HG03571 (cell line): ENCODE measurements at regions not wholly inside any gene's neighbourhood (a gene's known extent, or its start where the extent isn't known, plus 50 kb on each side); places are given as distances from the start of the nearest gene placed in this dataset.

Experiments
- ATAC-seq: cut with Tn5 transposase; IDR thresholded peaks from one replicate; pipeline ENCODE4 v1.9.1; 2021; ENCODE audit not compliant: unreplicated experiment

DNA sequence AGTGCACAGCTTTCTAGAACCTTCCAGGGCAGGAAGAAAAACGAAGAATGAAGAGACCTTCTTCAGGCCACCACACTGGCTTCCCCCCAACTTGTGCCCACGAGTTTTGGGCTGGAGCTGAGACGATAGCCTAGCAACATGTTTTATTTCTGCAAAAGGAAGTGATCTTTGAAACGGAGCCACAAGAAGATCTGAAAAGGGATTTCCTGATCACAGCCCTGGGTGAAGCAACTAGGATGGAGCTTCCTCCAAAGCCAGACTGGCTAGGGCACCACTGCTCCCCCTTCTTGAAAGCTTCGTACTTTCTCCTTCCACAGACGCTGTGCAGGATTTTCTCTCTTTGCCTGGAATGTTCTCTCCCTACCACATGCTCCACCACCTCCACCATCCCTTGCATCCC is 418.3 kb downstream of the MED13L start:
- no peak for ATAC-seq

DNA sequence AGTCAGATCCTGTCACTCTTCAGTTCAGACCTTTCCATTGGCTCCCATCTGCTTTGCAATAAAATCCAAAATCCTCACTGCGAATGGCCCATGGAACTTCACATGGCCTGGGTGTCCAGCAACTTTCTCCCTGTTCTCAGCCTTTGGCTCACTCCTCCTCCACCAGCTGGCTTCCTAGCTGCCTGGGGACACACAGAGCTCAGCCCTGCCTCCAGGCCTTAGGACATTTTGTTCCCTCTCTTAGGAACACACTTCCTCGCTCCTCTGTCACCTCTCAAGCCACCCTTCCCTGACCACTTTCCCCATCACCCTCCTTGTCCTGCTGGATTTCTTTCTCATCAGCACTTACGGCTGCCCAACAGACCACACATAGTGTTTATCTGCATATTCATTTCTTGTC is 419.6 kb downstream of the MED13L start:
- ATAC-seq = no peak

DNA sequence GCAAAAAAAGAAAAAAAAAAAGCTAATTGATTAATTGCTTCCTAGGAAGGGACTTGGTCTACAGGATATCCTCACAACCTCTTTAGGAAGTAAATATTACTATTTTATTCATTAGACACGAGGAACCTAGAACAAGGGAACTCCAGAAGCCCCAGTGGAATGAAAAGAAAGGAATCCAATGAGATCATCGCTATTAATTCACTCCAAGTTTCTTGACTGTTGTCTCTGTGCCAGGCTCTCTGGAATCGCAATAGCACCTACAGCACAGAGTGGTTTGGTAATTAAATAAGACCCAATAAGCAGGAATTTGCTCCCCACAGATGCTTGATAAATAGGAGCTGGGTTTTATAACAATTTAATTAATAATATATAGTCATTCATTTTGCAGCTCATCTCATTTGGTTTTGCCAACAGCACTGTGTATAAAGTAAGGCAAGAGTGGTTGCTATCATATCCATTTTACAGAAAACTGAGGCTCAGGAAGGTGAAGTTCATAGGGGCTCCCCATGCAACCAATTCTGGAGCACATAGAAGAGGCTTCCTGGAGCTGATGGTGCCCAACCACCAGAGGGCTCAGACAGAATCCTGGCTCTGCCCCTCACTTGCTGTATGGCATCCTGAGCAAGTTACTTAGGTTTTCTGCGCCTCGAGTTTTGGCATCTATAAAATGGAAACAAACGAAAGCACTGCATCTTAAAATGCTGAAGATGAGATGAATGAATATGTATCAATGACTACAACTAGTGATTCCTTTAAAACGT is 420.2 kb downstream of the MED13L start:
- no peak for ATAC-seq

DNA sequence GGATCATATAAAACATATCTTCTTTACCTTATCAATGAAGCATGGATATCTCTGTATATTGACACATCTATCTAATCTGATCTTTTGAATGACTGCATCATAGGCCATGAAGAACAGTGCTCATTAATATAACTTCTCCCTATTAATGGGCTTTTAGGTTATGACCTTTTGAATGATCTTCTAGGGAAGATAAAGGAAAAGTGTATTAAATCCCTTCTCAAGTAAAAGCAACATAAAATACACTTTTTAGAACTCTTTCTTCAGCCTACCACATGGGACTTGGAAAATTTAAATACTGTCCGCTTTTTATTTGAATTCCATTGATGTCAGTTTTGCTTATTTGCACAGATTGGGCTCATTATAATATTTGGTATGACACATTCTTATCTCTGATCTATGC is 425.4 kb downstream of the MED13L start:
- ATAC-seq = no peak

DNA sequence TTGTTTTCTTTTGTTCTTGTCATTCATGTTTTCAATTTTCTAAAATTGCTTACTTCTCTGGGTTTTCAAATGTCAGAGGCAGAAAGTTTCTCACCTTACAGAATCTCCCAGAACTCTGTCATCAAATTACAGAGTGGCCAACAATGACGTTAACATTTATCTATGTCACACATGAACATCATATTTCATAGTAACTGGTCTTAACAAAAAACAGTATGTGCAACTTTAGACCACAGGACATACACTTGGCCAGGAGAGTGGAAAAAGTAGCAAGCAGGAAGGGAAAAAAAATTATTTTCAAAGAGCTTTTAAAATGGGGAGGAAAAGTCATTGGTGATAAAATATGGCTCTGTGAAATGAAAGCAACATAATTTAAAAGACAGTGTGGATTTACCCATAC is 426.5 kb downstream of the MED13L start:
- ATAC-seq = no peak

DNA sequence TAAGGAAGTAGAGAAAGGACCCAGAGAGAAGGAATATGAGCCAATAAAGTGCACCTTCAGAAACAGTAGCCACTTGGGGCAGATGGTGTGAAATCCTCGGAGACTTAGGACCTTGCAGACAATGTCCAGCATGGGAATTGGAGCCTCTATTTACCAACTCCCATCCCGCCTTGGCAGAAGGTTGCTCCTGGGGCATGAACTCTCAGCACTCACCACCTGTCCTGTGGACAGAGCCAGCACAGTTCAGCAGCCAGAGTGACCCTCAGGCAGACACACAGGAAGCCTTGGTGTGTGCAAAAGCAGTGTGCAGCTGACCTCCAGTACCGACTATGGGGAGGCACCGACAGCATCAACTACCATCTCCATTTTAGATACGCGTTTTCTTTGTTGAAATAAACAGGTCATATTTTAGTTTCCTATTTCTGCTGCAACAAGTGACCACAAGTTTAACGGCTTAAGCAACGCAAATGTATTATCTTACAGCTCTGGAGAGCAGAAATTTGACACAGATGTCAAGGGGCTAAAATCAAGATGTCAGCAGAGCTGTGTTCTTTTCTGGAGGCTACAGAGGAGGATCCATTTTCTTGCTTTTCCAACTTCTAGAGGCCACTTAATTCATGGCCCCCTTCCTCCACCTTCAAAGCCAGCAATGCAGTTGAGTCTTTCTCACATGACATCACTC is 428.1 kb downstream of the MED13L start:
- ATAC-seq = no peak

DNA sequence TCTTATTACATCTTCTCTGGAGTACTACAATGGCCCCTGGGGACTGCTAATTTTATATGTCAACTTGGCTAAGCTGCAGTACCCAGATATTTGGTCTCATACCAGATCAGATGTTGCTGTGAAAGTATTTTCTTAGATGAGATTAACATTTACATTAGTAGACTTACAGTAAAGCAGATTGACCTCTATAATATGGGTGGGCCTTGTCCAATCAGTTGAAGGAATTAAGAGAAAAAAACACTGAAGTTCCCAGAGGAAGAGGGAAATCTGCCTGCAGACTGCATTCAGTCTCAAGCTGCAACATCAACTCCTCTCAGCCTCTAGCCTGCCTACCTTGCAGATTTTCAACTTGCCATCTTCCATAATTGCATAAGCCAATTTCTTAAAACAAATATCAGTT is 430.1 kb downstream of the MED13L start:
- ATAC-seq = no peak

DNA sequence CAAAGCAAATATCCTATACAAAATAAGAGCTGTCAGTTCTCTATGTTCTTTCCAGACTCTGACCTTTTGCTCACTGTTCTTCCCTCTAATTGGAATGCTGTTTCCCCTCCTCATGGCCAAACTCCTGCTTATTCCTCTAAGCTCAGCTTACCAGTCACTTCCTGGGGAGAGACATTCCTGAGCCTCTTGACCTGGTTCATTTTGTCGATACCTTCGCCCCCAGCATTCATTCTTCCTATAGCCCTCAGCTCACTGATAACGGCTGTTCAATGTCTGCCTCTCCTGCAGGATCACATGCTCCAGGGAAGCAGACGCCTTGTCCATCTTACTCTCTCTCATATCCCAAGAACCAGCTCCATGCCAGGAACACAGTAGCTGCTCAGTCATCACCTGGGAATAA is 431.0 kb downstream of the MED13L start:
- ATAC-seq = no peak

DNA sequence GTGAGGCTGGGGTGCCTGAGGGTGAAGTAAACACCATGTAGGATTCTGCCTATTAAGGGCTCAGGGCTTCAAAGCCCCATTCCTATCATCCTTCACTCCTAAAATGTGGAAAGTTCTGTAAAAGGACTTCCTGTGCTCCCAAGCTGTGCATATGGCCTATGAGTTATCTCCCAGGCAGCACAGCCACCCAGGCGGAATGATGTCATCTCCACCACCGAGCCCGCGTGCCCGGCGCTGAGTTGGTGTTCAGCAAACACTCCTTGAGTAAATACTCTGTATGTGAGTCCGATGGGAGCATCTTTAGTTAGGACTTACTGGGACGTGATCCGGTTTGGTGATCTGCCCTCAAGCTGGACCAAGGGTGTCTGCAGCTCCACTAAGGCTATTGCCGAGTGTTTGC is 437.3 kb downstream of the MED13L start:
- ATAC-seq = no peak

DNA sequence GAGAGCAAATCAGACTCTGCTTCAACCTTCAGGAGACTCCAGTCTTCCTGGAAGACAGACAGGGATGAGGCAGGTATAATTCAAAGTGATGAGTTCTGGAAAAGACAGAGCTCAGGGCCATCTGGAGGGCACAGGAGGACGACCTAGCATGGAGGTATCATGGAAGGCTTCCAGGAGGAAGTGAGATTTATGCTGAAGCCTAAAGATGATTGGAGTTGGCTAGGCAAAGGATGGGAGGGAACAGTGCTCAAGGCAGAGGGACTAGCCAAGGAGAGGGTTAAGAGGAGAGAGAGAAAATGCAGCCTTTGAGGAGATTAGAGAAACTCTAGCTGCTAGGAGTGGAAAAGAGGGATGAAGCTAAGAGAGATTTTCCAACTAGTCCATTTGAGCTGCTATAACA is 438.5 kb downstream of the MED13L start:
- ATAC-seq = no peak

DNA sequence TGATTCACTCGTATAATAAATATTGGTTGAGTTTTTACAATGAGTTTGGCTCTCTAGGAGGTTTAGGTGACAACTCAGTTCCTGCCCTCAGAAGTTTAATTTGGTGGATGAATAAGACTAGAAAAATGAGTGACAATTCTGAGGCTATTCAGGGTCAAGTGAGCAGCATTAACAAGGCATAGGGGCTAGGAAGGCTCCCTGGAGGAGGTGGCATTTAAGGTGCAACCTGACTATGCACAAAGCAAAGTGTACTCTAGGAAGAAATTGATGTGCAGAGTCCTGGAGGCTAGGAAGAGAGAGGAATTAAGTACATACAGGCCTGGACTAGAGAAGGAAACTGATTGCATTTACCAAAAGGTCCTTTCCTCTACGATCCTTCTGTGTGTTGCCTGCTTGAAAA is 440.3 kb downstream of the MED13L start:
- no peak for ATAC-seq

DNA sequence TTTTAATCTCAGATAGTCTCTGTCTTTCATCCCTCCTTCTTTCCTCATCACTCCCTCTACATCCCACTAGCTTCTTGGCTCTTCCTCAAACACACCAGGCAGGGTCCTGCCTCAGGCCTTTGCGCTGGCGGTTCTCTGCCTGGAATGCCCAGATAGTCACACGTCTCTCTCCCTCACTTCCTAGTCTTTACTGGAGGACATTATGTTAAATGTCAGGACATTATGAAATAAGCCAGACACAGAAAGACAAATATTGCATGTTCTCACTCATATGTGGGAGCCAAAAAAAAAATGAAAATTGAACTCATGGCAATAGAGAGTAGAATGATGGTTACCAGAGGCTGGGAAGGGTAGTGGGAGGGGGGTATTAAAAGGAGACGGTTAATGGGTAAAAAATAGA is 442.0 kb downstream of the MED13L start:
- no peak for ATAC-seq

DNA sequence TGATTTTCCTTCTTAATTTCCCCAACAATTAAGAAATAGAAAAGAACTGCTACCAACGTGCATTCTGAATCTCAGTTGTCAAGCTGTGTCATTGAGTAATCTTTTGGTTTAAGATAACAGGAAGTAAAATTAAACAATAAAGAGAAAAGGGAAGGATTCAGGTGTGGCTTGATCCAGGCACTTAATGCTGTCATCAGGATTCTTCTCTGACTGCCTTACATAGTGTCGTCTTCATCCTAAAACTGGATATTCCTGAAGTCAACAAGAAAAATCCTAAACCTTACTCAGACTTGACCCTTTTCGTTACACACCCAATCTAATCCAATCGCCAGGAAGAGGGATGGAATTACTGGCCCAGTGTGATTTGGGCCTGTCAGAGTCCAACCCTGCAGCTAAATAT is 443.8 kb downstream of the MED13L start:
- no peak for ATAC-seq

DNA sequence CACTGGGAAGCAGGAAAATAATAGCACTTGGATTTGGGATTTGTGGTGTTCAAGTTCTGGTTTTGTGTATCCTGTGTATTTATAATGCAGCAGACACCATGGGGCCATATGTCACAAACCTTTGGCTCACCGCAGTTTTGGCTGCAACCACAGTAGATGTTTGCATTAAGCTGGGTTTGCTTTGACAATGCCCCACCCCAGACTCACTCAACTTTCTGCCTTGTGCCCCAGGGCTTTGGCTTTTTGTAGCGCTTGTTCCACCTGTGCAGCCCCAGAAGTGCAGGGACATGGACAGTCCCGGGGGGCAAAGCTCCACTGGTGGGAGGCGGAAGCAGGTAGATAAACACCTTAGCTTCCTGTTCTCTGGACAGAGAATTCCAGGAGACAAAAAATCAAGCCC is 446.9 kb downstream of the MED13L start:
- ATAC-seq = no peak

DNA sequence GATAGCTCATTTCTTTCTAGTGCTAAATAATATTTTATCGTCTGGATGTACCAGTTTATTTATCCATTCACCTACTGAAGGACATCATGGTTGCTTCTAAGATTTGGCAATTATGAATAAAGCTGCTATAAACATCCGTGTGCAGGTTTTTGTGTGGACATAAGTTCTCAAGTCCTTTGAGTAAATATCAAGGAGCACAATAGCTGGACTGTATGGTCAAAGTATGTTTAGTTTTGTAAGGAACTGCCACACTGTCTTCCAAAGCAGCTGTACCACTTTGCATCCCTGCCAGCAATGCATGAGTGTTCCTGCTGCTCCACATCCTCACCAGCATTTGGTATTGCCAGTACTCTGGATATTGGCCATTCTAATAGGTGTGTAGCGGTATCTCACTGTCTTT is 447.4 kb downstream of the MED13L start:
- no peak for ATAC-seq

DNA sequence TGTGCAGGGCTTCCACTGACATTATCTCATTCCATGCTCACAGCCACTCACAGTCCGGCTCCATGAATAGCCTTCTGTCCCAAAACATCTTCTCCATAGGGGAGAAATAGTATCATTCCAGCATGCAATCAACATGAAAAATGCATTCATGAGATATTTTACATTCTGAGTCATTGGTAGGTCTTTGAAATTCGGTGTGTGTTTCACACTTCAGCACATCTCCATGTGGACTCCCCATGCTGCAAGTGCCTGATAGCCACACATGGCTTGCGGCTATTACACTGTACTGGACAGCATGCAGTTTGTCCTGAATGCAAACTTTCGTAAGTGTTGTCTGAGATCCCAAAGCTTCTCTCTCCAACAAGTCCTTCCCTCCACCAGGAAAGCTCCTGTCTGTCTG is 449.3 kb downstream of the MED13L start:
- no peak for ATAC-seq

DNA sequence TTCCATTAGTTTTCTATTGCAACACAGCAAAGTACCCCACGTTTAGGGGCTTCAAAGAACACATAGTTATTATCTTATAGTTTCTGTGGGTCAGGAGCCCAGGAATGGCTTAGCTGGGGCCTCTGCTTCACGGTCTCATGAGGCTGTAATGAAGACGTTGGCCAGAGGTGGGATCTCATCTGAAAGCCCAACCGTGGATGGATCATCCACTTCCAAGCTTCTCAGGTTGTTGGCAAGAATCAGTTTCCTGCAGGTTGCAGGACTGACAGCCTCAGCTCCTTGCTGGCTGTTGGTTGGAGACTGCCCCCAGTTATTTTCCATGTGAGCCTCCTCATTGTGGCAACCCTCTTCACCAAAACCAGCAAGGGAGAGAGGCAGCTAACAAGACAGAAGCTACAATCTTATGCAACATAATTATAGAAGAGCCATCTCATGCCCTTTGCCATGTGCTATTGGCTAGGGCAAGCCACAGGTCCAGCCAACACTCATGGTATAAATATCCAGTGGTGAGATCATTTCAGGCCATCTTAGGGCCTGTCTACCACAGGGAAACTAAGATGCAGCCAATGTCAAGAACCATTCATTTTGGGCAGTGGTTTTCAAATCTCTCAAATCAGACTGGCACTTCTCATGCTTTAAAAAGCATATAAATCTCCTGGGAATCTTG is 452.4 kb downstream of the MED13L start:
- ATAC-seq = no peak

DNA sequence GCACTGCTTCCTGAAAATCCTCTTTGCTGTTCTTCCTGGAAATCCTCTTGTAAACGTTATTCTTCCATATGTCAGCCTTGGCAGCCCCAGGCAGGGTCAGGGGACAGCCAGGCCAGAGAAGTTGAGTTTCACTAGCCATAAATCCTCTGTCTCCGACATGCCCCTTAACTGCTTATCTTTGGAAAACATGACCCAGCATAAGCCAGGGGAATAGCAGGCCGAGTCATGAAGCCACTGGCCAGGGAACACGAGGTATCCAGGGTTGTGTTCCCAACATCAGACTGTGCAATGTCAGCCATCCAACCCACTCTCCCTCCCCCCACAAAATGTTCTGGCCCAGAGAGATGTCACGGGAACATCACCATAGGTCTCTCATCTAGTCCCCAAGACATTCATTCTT is 453.9 kb downstream of the MED13L start:
- no peak for ATAC-seq

DNA sequence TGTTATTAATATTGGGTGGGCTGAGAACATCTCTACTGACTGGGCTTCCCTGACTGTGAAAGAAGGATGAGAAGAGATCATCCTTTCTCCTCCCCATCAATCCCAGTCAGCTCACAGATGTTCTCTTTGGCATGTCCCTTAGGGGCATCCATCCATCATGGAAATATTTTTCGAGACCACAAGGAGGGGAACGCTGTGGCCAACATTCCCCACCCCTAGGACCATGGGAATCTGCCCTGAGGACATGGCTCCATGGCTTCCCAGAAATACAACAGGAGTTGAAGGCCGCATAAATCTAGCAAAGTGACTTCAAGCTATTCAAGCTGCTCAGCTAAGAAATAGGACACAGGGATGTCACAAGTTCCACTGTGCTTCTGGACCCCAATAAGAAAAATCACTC is 456.8 kb downstream of the MED13L start:
- ATAC-seq = no peak

DNA sequence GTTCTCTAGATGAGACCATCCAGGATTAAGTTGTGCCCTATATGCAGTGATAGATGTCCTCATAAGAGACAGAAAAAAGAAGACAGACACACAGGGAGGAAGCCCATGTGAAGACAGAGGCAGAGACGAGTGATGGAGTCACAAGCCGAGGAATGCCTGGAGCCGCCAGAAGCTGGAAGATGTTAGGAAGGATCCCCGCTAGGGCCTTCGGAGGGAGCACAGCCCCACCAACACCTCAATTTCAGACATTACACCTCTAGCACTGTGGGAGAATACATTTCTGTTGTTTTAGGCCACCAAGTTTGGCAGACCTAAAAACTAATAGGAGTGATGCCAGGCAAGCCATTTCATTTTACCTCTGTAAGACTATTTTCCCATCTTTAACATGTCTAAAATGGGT is 458.5 kb downstream of the MED13L start:
- ATAC-seq = no peak

DNA sequence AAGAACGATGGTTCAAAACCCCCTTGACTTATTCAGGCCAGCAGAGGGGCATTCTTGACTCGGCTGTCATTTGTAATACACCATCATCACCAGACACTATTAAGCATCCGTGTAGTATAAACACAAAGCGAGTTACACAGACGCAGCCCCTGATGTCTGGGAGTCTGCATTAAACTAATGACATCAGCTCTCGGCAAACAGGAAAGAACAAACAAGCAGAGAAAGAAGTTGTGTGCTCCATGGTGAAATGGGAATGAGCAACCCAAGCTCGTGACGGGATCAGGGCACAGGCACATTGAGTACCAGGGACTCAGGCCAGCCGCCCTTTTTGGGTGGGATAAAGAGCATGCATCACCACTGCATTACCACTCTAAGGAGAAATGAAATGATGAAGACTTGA is 460.1 kb downstream of the MED13L start:
- no peak for ATAC-seq

DNA sequence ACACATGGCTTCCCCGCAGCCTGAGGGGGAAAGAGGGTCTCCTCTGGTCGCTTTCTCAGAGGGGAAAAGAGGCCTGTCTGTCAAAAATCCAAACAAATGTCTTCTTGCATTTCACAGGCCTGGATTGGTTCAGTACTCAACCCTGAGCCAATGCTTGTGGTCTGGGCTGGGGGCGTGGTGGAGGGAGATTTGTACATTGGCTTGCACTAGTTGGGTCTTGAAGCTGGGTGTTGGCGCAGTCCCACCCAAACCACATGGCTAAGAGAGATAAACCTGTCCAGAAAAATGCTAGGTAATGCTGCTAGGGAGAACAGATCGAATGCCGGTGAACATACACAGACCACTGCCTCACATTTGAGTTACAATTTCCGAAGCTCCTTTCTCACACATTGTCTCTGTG is 461.6 kb downstream of the MED13L start:
- ATAC-seq = no peak
